ENCODE measurements at regions not wholly inside any gene's neighbourhood (a gene's known extent, or its start where the extent isn't known, plus 50 kb on each side); places are given as distances from the start of the nearest gene placed in this dataset.

DNA sequence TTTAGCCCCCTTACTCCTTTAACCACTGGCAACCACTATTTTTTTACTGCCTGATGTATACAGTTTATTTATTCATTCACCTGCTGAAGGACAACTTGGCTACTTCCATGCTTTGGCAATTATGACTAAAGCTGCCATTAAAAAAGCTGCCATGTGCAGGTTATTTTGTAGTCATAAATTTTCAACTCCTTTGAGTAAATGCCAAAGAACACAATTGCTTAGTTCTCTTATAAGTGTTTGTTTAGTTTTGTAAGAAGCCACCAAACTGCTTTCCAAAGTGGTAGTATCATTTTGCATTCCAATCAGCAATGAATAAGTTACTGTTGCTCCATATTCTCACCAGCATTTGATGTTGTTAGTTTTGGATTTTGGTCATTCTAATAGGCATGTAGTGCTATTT, 1831.8 kb downstream of the PCDH7 start:
- DNase-seq (ENCODE audit: low read depth in 2 of 2): no peak

DNA sequence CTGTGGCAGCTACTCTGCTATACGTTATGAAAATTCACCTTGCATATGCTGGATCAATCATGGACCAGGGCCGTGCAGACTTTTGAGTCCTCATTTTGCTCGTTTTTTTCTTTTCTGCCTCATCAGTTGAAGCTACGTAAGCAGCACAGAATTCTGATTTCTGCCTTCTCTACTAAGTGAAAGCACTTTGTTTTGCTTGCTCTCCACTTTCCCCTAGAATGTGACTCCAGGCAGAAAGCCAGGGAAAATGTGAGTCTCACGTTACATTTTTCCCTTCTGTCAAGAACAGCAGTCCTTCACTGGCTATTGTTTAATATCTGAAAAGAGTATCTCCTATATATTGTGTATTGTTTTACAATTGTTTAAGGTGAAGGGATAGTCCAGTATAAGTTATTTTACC, 1840.1 kb downstream of the PCDH7 start:
- DNase-seq (ENCODE audit: low read depth in 2 of 2): no peak

DNA sequence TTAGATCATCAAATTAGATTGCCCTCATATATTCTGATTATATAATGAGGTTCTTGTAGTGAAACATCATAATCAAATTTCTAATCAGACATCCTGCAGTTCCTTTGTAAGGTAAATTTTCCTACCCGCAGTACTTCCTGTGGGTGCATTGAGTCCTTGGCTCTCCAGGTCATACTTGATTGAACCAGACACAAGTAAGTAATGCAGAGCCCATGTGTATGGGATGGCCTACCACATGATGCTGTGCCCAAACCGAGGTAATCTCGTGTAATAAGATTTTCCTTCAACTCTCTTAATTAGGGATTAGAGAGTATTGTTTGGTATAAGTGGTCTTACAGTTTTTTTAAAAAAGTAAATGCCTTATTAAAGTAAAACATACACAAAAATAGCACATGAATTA, 1841.8 kb downstream of the PCDH7 start:
- no peak for DNase-seq (ENCODE audit: low read depth in 2 of 2)

DNA sequence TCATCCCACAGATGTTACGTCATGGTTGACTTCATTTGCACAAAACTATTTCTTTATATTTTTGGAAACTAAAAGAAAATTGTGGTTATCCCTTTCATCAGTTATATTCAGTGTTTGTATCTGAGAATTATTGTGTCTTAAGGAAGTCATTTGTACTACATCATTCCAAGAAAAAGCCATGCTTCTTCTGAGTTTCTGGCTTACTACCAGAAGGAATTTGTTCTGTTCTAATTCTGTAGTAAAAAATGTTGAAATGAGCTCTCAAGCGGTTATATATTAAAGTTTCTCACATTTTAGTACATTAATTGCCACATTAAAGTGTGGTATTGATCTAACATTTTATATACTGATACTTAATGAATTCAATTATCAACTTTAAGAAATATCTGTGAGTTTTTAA, 1844.5 kb downstream of the PCDH7 start:
- DNase-seq (ENCODE audit: low read depth in 2 of 2): no peak

- no peak for DNase-seq (ENCODE audit: low read depth in 2 of 2)
Observed at GRCh38 chr4:32569861-32570260, 1849.7 kb downstream of the PCDH7 start.

GRCh38 chr4:32572366-32572765, 1852.2 kb downstream of the PCDH7 start:
- DNase-seq (ENCODE audit: low read depth in 2 of 2): no peak

DNA sequence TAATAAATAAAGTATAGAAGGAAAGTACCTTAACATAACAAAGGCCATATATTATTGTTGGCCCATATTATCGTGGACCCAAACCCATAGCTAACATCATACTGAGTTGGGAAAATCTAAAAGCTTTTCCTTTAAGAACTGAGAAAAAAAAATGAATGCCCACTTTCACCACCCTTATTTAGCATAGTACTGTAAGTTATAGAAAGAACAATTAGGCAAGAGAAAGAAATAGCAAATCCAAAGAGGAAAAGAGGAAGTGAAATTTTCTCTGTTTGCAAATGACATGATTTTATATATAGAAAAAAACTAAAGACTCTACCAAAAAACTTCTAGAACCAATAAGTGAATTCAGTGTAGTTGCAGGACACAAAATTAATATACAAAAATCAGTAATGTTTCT, 1854.6 kb downstream of the PCDH7 start:
- DNase-seq (ENCODE audit: low read depth in 2 of 2): no peak

GRCh38 chr4:32589097-32589496, 1868.9 kb downstream of the PCDH7 start:
- no peak for DNase-seq (ENCODE audit: low read depth in 2 of 2)

- DNase-seq (ENCODE audit: low read depth in 2 of 2): no peak
Observed at GRCh38 chr4:32589853-32590252, 1869.7 kb downstream of the PCDH7 start.

GRCh38 chr4:32597354-32597753, 1877.2 kb downstream of the PCDH7 start:
- no peak for DNase-seq (ENCODE audit: low read depth in 2 of 2)

- DNase-seq (ENCODE audit: low read depth in 2 of 2): no peak
Observed at GRCh38 chr4:32601848-32602247, 1881.7 kb downstream of the PCDH7 start.

DNA sequence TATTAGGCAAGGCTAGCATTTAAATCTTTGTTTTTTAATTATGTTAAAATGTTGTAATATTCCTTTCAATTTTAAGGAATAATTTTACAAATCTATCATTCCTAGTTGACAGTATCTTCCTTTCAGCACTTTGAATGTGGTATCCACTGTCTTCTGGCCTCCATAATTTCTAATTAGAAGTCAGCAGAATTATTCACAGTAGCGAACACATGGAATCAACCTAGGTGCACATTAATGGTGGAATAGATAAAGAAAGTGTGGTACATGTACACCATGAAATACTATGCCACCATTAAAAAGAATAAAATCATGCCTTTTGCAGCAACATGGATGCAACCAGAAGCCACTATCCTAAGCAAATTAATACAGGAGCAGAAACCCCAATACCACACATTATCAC, 1887.8 kb downstream of the PCDH7 start:
- no peak for DNase-seq (ENCODE audit: low read depth in 2 of 2)

GRCh38 chr4:32624943-32625603, 1904.9 kb downstream of the PCDH7 start:
- DNase-seq (ENCODE audit: low read depth in 2 of 2): no peak

GRCh38 chr4:32625687-32626337, 1905.6 kb downstream of the PCDH7 start:
- no peak for DNase-seq (ENCODE audit: low read depth in 2 of 2)

GRCh38 chr4:32631831-32632230, 1911.7 kb downstream of the PCDH7 start:
- no peak for DNase-seq (ENCODE audit: low read depth in 2 of 2)

GRCh38 chr4:32633421-32633820, 1913.3 kb downstream of the PCDH7 start:
- no peak for DNase-seq (ENCODE audit: low read depth in 2 of 2)

DNA sequence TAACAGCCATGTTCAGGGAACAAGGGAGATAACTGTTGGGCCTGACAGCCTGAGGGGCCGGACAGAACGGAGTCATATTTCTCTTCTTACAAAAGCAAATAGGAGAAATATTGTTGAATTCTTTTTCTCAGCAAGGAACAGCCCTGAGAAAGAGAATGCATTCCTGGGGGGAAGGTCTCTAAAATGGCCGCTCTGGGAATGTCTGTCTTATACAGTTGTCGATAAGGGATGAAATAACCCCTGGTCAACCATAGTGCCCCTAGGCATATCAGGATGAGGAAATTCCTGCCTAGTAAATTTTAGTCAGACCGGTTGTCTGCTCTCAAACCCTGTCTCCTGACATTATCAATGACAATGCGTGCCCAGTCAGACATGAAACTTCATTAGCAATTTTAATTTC, 1925.5 kb downstream of the PCDH7 start:
- no peak for DNase-seq (ENCODE audit: low read depth in 2 of 2)

GRCh38 chr4:32658019-32658418, 1937.8 kb downstream of the PCDH7 start:
- DNase-seq (ENCODE audit: low read depth in 2 of 2): no peak

- DNase-seq (ENCODE audit: low read depth in 2 of 2): no peak
Observed at GRCh38 chr4:32661229-32661628, 1941.1 kb downstream of the PCDH7 start.

- no peak for DNase-seq (ENCODE audit: low read depth in 2 of 2)
Observed at GRCh38 chr4:32662803-32663202, 1942.6 kb downstream of the PCDH7 start.

DNA sequence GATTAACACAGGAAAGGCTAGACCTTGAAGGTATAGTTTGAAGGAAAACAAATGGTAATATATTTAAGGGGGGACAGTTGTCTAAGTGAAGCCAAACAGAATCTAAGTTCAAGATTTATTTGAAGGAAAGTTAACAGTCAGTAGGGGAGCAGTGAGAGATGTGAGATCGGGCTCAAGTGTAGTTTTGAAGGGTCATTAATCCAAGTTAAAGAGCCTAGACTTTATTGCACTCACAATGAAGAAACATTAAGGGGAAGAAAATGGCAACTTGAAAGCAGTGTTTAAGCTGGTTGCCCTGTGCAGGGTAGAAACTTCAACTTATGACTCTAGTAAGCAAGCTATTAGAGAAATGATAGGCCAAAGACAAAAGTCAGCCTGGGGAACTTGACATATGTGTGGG, 1952.2 kb downstream of the PCDH7 start:
- DNase-seq (ENCODE audit: low read depth in 2 of 2): no peak

GRCh38 chr4:32680946-32681345, 1960.8 kb downstream of the PCDH7 start:
- no peak for DNase-seq (ENCODE audit: low read depth in 2 of 2)

DNA sequence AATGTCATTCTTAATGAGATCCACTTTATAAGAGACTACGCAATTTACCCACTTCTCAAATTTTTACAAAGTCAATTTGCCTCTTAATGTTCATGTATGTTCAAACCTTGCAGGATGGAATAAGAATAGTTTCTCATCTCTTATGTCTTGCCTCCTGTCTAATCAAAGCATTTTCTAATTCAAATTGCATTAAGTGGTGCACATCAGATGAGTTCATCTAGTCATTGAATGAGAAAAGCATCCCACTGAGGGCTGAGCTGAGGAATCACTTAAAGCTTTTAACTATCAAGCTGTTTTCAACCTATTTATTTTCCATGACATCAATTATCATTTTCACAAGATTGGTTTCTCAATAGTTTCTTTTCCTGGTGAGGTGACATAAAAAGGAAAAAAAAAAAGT, 1964.0 kb downstream of the PCDH7 start:
- no peak for DNase-seq (ENCODE audit: low read depth in 2 of 2)

DNA sequence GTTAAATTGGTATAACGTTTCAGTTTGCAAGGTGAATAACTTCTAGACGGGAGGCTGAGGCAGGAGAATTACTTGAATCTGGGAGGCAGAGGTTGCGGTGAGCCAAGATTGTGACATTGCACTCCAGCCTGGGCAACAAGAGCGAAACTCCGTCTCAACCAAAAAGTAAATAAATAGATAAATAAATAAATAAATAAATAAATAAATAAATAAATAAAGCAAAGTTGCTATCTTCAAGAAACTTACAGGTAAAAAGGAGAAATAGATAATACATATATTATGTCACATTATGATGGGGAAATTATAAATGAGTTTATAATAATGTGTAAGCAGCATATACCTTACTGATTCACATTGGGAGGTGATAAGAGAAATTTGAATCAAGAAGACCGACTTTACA, 1966.0 kb downstream of the PCDH7 start:
- no peak for DNase-seq (ENCODE audit: low read depth in 2 of 2)

Data from stimulated activated CD8-positive, alpha-beta memory T cell treated with anti-CD3 and anti-CD28 coated beads, Interleukin-2, amount 100 ng/mL, for 48 hours (primary cell).